Epithelial cell of proximal tubule (primary cell): ENCODE measurements at regions not wholly inside any gene's neighbourhood (a gene's known extent, or its start where the extent isn't known, plus 50 kb on each side); places are given as distances from the start of the nearest gene placed in this dataset.

ENCODE experiments used
- DNase-seq: peaks from one replicate; pipeline ENCODE4 v3.0.0-alpha.2; 2011; ENCODE audit warnings: low read depth
- H3K4me3 ChIP-seq: 2 replicates; pipeline ENCODE4 v1.5.1; 2011; ENCODE audit warnings: low read depth, mild to moderate bottlenecking, low read length
- CTCF ChIP-seq: conservative IDR thresholded peaks from 2 replicates; pipeline ENCODE4 v1.5.1; 2012; ENCODE audit warnings: low read depth, mild to moderate bottlenecking, low read length

GRCh38 chr14:65195042-65195719 is 92.9 kb upstream of the MAX start:
- H3K4me3 ChIP-seq = no peak overlapping the region
- DNase-seq = no peak
- no peak for TF ChIP-seq CTCF

GRCh38 chr14:65198346-65198745 is 96.0 kb upstream of the MAX start:
- no peak for TF ChIP-seq CTCF
- no peak overlapping the region for H3K4me3 ChIP-seq
- DNase-seq = no peak

GRCh38 chr14:65200454-65200853 is 98.1 kb upstream of the MAX start:
- TF ChIP-seq CTCF = no peak
- DNase-seq = no peak
- H3K4me3 ChIP-seq = no peak overlapping the region

- TF ChIP-seq CTCF = no peak
- DNase-seq = no peak
- H3K4me3 ChIP-seq = no peak overlapping the region
These were observed 101.3 kb upstream of the MAX start for GRCh38 chr14:65203574-65203973.

- no peak for TF ChIP-seq CTCF
- DNase-seq = no peak
- H3K4me3 ChIP-seq = no peak overlapping the region
These were observed 101.7 kb upstream of the MAX start for GRCh38 chr14:65204056-65204455.

GRCh38 chr14:65206078-65206447 is 103.7 kb upstream of the MAX start:
- no peak for DNase-seq
- no peak for TF ChIP-seq CTCF
- H3K4me3 ChIP-seq = no peak overlapping the region

GRCh38 chr14:65206448-65207096 is 104.3 kb upstream of the MAX start:
- H3K4me3 ChIP-seq = no peak overlapping the region
- no peak for TF ChIP-seq CTCF
- no peak for DNase-seq
